Stimulated activated CD4-positive, alpha-beta T cell treated with anti-CD3 and anti-CD28 coated beads, Interleukin-1b, Interleukin-23, amount 100 ng/mL, for 4 hours (primary cell): ENCODE measurements at regions not wholly inside any gene's neighbourhood (a gene's known extent, or its start where the extent isn't known, plus 50 kb on each side); places are given as distances from the start of the nearest gene placed in this dataset.

ENCODE experiments used
- DNase-seq, 2 donors: peaks; one replicate each; pipeline ENCODE4 v3.0.0-alpha.2; 2020; ENCODE audit warnings: low read depth in 2 of 2

DNA sequence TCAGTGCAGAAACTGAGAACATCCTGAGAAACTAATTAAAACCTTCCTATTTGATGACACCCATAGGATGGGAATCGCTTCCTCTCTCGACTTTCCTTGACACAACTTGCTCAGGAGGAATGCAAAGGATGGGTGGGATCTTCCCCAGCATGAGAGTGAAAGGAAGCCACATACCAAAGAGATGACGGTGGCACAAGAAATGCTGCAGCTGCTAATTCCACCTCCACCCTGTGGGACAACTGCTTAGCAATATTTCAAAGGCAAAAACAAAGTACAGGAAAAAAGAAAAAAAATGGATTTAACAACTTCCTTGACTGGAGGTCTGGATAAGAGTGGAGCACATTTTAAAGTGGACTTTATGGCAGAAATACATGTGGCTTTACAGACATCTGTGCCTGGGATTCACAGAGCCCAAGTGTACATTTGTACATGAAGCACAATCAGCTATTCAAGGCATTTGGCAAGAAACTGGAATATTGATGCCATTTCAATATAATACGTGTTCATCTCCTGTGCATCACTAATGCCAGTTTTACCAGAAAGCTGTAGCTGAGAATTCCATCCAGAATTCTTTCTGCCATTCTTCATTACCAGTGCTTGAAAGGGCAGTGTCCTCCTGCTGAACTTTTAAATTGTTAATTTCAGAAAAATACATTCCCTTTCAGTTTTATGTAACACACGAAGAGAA is 359.2 kb upstream of the ACTBL2 start:
- no peak for DNase-seq

DNA sequence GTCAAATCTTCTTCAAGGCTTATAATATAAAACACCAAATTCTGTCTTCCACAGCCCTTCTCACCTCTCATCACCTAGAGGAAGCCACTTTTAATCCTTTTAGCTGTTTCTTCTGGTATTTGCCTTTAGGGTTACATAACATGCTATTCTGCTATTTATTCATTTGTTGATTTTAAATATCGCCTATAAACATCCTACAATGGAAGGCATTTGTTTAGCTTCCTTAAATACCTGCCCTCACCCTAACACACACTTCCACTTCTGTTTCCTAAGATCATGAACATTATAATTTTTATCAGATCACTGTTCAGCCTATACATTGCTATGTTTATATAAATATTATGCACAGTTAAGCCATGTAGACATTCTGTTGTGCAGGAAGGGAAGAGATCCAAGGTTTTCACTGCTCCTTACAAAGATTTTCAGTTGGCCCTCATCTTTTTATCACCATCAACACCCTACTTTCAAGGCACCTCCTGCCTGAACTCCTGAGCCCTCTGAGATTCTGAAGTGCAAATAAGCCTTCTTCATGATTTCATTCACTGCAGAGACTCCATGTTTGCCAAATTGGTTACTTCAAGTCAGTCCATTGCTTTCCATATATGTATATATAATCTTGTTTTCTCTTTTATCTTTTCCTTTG is 356.9 kb upstream of the ACTBL2 start:
- no peak for DNase-seq

DNA sequence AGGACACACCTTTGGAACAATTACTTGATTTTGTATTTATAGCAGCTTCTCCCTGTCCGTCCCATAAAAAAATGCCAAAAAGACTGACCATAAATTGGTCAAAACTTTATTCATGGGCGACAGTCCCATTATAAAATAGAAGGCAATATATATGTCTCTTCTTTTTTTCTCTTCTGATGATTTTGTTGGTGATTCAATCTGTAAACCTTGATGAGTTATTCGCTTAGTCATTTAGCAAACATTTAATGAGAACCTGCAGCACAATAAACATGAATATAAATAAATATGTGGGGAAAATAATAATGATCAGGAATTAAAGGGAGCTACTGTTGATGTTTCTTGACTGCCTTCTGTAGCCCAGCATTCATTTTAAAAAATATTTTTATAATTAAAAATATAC is 356.4 kb upstream of the ACTBL2 start:
- no peak for DNase-seq

DNA sequence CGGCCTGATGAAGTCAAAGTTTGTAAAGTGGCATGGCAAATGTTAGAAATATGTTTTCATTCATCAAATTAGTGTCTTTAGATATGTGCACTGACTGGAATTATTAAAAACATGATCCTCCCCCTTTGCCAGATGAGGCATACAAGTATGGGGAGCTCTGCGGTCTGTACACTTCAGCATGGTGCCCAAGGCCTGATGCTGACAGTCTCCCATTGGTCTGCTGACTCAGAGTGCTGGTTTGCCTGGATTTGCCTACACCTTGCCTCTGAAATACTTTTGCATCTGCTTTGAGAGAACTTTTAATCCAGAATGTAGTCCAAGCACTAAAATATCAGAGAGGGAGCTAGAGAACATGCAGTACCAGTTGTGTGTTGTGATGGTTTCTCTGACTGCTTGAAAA is 354.3 kb upstream of the ACTBL2 start:
- DNase-seq: no peak

DNA sequence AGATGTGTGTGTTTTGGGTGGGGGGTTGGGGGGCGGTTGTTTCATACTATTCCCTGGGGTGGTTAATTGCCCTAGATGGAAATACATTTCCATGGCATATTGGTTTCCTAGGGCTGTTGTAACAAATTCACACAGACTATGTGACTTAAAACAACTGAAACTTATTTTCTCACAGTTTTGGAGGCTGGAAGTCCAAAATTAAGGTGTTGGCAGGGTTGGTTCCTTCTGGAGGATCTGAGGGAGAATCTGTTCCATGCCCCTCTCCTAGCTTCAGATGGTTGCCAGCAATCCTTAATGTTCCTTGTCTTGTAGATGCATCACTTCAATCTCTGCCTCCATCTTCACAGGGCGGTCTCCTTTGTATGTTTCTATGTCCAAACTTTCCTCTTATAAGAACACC is 353.7 kb upstream of the ACTBL2 start:
- DNase-seq: no peak

DNA sequence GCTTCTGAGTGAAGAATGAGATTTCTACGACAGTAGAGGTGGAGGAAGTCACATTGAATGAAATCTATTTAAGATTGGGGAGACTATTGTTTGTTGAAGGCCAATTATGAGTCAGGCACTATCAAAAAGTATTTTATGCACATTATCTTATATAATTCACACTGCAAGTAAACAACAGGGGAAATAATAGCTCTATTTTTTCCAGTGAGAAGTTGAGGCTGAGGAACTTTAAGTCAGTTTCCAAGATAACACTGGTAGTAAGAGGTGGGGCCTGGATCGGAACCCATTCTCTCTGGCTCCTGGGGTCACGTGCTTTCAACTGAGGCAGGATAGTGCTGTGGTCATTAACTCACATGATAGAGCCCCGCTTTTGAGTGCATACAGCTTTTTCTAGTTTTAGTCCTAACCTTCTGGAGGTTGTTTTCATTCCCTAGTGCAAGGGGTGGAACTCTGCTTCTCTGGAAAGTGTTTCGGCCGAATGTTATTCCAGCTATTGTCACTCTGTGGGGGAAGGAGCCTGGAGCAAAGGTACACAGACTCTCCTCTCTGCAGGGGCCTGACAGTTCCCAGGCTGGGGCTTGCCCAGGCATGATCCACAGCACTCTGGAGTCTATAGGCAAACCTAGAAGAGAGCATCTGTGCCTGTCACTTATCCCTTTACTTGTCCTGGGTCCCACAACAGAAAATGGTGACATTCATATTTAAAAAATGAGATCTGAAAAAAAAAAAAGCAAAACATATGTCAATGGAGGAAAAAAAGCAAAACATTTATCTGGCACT is 352.4 kb upstream of the ACTBL2 start:
- DNase-seq: no peak

DNA sequence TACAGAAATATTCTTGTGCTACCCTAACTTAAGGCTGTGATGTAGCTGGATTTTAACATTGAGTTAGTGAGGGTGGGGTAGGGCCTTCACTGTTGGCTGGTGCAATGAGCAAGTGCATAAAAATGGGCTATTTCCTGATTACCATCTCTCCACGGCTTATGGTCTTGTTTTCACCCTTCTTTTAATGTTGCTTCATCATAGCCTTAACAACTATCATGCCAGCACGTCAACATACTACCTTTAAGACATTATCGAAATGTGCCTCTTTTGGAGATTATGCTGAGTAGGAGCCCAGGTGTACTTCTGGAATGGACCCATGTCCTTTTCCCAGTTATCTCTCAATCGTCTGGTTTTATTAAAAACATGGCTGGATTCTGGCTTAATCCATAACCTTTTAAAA is 350.9 kb upstream of the ACTBL2 start:
- no peak for DNase-seq

DNA sequence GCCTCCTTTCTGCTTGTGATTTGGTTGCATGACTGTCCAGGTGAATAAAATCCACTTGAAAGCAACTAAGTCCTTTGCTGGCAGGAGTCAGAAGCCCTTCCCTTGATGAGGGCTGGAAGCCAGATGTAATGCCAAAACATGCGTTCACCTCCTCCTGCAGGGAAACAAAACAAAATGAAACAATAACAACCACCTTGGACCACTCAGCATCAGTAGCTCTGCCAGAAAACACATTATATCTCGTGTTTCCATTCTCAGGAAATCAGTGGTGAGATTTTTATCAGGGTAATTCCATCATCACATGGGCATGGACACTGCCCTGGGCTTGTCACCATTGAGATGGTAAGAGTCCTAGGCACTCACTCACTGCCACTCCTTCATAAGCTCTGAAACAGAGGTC is 350.3 kb upstream of the ACTBL2 start:
- no peak for DNase-seq

DNA sequence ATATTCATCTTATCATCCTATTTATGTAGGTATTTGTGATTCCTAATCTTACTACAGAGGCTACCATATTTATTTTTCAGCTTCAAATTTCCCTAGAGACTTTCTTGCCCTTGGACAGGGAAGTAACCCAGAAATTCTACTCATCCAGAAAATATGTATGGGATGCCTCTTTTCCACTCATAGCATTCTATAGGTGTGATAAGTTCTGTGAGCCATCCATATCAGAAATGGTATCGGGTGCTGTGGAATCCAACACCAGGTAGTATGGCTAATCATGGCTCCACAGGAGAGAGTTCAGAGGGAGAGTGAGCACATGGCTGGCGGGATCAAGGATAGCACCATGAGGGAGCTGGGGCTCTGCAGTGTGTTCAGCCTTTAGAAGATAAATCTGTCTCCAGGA is 349.3 kb upstream of the ACTBL2 start:
- no peak for DNase-seq

DNA sequence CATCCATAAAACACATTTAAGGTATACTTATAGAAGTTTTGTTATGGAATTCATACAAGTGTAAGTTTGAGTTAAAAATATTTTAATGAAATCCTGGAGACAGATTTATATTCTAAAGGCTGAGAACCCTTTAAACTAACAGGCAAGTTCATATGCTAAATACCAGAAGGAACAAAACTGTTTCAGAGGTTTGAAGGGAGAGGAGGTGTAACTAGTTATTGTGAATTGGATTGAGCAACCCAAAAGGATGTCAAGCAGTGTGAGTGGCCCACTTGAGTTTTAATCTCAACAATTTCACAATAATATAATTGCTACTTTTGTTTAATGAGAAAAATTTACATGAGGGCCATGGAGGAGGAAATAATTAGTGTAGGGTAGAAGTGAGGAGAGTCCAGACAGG is 348.5 kb upstream of the ACTBL2 start:
- DNase-seq: no peak

DNA sequence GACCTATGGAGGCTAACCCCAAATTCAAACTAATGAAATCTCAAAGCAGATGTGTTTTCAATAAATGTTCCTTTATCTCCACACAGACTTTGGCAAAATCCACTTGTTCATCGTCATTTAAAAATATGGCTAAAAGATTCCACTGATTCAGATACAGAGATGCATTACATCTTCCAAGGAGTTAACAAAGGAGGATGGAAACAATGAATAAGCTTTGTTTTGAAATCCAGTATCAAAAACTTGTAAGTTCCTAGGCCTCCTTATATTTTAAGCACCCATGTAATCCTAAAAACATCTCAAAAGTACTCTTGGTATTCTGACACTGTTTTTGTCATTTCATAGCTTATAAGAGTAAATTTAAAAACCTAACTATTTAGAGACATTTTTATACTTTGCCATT is 345.6 kb upstream of the ACTBL2 start:
- no peak for DNase-seq

DNA sequence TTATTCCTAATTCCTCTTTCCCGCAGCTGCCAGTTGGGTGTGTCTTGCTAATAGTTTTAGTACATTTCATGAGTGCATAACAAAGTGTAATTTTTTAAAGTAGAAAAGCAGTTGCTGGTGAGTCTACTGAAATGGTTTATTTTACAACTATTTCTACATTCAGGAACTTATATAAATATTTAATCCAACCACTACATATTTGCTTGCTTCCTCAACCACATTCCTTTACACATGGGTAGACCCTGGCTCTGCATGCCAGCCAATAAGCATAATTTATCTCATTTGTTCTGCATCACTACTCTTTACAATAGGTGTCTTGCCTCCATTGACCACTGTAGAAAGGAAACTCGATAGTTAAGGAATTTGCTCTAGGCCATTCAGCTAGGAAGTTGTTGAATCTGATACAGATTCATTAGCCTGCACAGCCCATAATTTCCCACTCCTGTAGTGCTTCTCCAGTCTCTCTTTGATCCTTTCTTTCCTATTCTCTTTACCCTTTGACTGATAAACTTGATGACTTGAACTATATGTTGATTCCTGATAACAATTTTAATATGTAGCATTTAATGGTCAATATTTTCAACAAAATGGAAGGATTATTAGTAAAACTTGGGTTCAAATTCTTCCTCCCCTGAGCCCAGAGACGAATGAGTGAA is 342.5 kb upstream of the ACTBL2 start:
- no peak for DNase-seq

DNA sequence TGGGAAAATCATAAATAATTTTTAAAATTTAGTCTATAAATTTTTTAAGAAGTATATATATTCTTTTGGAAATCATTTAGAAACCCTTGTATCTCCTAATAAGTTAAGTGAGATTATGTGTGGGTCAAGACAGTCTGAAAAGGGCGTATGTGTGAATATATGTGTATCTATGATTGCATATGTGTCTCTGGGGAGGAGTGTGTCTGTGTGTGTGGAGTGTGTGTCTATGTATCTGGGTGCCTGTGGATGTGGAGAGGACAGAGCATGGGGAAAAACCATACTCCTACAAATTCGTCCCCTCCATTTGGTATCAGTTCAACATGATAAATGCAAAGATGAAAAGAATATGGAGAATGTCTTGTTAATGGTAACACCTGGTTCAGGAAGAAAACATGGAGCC is 342.0 kb upstream of the ACTBL2 start:
- no peak for DNase-seq

DNA sequence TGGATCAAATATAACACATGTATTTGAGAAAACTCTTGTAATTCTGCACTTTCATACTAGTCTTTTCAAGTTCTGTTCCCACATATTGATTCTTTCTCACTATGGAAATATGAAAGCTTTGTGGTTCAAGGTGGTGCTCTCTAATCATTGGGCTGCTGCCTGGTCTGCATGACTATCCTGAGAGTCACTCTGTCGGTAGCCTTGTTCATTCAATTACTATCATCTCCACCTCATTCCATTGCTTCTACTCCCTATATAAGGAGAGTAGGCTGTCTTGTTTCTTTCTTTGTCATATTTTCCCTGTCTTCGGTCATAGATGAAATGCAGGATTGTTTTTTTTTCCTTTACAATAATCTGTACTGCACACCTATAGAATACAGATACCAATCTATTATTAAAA is 341.4 kb upstream of the ACTBL2 start:
- DNase-seq: no peak

DNA sequence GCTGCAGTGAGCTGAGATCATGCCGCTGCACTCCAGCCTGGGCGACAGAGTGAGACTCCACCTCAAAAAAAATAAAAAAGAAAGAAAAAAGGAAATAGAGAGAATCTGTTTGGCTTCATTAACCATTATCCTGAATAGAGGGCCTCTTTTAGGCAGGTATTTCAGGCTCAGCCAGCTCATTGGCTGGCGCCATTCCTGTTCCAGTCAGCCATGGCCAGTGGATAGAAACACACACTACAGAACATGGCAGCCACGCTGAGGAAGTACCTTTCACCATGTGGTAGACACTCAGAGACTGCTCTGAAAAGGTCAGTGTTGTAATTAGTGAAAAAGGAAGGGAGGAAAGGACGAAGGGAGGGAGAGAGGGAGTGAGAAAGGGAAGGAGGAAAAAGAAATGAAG is 340.0 kb upstream of the ACTBL2 start:
- DNase-seq: no peak

DNA sequence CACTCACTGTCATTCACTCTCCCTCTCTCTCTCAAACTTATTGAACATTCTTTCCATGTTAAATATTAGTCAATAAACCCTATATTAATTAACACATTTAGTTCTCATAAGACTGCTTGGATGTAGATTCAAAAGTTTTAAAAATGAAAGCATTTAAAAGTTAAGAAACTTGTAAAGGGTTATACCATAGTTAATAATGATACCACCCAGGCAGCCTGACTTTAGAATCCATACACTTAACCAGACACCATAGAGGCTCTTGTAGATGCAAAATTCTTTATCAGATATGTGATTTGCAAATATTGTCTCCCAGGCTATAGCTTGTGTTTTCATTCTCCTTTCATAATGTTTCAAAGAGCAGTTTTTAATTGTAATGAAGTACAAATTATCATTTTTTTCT is 335.8 kb upstream of the ACTBL2 start:
- no peak for DNase-seq

DNA sequence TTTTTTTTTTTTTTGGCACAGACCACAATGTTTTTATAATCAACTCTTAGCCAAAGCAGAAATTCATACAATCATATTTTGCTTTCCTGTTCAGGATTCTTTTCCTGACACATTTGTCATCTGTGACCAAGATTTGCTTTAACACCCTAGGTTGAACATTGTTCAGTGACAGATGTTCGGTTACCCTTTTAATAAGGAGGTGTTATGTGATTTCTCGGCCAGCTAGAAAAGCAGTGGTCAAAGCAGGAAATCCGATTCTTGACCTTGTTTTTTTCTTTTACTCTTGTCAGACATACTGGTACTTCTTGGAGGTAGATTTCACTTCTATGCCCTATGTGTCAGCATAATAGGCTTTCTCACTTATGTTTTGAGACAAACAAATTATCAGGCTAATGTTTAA is 335.3 kb upstream of the ACTBL2 start:
- DNase-seq: no peak

DNA sequence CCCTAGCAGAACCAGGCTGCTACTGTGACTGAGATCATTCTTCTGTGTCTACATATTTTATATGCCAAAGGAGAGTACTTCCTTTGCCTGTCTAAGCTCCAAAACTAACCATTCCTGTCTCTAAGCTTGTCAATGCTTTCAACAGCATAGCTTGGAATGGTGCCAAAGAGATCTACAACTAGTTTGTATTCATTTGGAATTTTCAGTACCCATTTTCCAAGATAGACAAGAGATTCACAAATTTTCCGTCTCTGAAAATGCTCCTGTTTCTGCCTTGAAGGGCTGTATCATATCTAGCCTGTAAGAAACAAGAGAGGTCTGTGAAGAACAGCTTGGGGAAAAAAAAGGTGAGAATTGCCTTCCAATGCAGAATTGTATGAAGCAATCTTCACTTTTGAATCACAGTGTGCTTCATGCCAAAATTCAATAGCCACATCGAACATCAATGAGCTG is 334.4 kb upstream of the ACTBL2 start:
- no peak for DNase-seq

DNA sequence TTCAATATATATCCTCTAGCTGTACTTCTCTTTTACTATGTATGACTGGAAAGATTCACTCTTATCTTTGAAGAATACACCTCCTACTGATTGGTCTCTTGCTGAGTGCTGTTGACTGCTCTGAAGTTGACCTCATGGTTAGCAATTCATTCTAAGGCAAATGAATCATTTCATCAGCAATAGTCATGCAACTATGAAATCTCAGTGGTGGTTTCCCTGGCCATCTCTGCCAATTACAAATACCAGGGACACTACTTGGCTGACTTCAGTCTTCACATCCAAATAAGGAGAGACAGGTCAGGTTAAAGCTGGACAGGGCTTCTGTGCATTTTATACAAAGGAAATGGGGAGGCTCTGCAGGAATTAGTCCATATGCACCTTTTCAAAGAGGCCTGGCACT is 333.5 kb upstream of the ACTBL2 start:
- no peak for DNase-seq

DNA sequence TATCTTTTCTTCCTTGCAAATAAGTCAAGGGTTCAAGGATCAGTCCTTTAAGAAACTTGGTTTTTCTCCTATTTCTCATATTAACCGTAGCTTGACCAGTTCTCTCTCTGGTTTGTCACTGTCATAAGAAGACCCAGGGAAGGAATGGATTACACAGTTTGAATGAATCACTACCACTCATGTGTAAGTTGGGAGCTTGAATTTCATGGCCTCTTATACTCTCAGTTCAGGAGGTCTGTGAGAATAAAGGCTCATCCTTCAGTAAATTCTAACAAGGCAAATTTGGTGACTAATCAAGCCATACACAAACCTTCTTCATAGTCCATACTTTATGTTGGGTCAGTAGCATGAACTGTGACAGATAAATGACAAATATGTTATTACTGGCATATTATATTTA is 323.1 kb upstream of the ACTBL2 start:
- no peak for DNase-seq

DNA sequence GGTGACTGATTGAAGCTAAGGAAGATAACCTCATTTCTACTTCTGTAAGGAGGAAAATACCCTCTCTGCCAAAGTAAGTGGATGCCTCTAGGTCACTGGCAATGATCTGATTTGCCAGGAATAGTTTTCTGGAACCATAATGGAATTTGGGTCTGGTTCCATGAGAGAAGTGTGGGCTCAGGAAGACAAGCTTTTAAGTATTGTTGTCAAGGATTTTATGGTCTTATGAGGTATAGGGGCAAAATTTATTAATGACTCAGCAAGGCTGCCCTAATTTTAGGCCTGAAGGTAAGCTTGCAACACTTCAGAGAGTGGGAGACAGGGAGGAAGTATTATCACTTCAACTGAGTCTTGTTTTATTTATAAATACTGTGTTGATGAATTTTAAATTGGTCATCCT is 322.6 kb upstream of the ACTBL2 start:
- DNase-seq: no peak

DNA sequence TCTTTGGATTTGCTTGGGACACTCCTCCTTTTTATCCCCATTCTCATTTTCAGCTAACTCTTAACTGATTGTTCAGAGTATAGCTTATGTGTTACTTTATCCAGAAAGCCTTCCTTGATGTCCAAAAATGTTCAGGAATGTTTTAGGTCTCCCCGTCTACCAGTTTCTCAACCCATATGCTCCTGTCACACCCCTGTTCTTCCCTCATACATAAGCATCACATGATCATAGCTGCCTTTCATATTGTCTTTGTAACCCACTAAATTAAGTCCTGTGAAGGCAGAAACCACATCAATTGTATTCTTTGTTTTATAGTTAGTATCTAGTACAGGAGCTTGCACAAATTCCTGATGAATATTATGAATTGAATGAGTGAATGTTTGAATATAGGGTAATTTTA is 321.9 kb upstream of the ACTBL2 start:
- no peak for DNase-seq

DNA sequence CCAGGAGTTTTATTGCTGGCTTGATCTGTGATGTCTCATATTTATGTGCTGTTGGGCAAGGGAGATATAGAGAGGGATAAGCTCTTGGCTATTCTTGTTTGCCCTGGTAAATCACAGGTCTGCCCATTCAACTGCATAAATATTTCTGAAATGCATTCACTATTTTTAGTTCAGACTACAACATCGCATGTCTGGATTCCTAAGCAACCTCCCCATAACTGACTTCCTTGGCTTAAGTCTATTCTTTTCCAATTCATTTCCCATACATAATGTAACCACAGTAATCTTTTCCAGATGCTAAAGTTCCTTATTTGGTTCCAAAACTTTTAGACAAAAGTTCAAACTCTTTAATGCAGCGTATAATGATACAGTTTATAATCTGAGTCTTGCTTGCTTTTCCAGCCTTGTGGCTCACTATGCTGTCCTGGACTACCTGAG is 321.4 kb upstream of the ACTBL2 start:
- DNase-seq: no peak
